Amygdala (tissue), 56 donors: ENCODE measurements at regions not wholly inside any gene's neighbourhood (a gene's known extent, or its start where the extent isn't known, plus 50 kb on each side); places are given as distances from the start of the nearest gene placed in this dataset.

Source experiments
- DNase-seq, 56 donors: peaks; one replicate each; lab custom pipeline; 2025; lab: John Stamatoyannopoulos, UW

DNA sequence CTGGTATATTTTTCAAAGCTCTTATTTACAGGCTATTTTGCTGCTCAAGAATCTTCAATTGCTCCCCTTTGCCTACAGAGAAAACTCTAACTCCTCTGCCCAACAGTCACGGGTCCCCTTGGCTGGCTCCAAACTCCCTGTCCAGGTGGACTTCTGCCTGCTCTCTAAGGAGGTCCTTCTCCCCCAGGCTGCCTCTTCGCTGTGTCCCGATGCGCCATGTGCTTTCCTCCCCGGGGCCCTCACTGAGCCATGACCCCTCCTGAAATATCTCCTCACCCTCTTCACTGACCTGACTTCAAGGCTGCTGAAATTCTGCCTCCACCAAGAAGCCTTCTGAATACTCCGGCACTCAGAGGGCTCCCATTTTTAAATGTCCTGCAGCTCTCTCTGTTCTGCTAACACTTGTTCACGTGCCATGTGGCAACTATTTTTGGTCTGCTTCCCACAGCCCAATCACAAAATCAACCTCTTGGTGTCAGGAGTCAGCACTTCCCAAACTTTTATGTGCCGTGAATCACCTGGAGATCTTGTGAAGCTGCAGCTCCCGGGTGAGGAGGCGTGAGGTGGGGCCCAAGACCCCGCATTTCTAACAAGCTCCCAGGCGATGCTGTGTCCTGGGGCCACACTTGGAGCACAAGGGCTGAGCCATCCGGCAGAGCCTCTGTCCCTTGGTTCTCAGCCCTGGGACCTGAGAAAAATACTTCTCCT lies 85.7 kb upstream of the COL13A1 start:
- DNase-seq = no peak

DNA sequence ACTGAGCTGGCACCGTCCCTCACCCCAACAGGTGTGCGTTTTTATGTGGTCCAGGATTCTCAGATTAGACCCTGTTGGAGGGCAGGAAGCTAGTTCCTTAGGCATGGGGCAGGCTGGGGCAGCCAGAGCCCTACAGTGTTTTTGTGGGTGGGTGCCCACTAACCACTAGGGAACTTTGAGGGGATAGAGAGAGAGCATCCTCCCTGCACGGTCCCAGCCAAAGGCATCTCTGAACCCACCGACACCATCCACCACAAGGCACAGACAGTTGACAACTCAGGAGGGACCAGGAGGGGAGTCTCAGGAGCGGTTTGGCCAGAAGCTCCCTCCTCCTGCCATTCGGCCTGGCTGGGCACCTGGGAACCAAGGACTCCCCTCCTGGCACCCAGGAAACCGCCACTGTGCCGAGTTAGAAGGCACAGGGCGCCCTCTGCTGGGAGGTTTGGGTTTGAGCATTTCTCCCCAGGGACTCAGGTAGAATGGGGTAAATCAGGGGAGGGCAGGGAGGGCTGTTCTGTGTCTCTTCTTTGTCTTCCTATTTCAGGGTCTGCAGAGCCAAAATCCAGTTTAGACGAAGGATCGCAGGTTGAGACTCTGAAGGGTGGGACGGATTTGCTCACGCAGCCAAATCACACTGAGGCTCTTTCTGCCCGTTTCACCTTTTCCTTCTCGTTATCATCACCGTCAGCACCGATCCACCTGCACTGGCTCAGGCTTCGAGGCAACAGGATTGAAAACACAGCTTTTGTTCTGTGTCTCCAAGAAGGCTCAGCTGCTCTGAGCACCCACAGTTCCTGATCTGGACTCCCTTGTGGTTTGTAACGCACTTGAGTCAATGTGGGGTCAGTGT lies 84.8 kb upstream of the COL13A1 start:
- DNase-seq = peak in 17 of 56 donors; percentile 5 to 53 (median 24)

DNA sequence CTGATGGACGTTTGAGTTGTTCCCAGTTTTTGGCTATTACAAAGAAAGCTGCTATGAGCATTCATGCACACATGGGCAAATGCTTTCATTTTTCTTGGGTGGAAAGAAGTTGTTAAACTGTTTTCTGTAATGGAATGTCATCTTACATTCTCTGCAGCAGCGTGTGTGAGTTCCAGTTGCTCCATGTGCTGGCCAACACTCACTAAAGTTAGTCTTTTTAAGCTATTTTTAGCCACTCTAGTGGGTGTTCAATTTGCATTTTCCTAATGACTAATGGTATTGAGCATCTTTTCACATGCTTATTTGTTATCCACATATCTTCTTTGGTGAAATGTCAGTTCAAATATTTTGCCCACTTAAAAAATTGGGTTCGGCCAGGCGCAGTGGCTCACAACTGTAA lies 82.8 kb upstream of the COL13A1 start:
- no peak for DNase-seq

DNA sequence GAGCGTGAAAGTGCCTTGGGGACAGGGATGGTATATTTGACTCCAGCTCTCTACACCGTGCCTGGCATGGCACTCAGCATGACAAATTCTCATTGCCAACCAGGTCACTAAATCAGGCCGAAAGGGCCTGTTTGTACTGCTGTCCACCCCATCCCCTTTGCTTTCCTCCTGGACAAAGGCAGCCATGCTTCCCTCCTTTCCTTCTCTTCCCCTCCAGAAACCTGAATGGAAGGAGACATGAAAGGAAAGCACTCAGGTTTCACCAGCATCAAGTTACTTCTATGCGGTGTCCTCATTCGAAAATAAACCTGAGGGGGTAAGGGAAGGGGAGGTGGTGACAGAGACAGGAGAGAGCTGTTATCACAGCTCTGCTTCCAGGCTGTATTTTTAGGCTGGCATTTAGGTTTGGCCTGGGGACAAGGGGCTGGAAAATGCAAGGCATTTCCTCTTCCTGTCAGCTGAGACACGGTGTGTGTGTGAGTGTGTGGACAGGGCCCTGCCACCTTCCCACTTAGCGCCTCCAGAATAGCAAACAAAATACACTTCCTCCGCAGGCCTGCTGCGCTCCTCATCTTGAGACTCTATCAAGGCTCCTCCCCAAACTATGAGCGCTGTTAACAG lies 79.9 kb upstream of the COL13A1 start:
- peak in 2 of 56 donors; percentile 6 to 28 for DNase-seq

DNA sequence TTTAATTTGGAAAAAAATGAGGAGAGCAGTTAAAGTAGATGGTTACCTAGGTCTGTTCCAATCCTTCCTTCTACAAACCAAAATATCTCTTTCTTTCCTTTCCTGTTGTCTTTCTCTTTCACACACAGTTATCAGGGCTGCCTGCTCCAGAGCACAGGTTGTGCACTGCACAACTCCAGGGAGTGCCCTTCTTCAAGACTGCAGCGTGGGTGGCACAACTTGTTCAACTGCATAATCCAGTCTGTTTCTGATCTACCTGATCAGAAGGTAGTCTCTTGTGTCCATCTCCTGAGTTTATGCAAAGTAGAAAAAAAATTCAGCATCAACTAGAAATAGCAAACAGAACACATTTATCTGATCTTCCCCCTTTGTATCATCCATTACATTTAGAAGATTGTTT lies 78.1 kb upstream of the COL13A1 start:
- no peak for DNase-seq

DNA sequence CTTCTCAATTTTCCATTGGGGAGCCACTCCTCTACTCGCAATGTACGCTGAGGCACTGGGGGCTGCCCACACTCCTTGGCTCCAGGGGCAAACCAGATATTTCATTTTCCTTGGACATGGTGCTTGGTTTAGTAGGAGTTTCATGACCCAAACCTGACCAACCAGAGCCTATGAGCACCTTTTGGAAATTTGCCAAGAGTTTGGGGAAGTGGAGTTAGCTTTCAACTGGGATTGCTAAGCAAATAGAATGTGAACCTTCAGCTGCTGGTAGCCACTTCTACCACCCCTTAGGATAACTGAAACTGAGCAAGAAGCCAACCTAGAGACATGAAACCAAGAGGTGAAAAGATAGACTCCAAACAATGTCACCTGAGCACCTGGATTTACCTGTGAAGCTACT lies 74.9 kb upstream of the COL13A1 start:
- no peak for DNase-seq

DNA sequence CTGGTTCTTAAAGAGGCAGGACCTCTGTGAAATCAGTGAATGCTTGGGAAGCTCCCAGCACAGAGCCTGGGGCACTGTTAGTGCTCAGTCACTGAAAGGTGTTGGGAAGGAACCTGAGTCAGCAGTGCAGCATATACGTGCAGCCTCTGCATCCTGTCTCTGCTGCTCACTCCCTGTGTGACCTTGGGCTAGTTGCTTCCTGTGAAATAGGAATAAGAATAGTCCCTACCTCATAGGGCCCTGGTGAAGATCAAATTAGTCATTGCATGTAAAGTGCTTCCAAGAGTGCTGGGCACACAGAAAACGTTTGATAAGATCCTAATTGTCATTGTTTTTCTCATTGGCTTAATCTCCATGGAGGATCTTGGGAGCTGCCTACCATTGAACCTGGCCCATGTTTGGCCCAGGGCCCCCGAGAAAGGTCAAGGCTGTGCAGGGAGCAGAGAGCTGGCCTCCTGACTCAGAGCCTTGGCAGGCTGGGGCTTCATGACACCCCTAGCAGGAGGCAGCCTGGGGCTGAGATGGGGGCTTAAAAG lies 73.3 kb upstream of the COL13A1 start:
- DNase-seq = no peak

DNA sequence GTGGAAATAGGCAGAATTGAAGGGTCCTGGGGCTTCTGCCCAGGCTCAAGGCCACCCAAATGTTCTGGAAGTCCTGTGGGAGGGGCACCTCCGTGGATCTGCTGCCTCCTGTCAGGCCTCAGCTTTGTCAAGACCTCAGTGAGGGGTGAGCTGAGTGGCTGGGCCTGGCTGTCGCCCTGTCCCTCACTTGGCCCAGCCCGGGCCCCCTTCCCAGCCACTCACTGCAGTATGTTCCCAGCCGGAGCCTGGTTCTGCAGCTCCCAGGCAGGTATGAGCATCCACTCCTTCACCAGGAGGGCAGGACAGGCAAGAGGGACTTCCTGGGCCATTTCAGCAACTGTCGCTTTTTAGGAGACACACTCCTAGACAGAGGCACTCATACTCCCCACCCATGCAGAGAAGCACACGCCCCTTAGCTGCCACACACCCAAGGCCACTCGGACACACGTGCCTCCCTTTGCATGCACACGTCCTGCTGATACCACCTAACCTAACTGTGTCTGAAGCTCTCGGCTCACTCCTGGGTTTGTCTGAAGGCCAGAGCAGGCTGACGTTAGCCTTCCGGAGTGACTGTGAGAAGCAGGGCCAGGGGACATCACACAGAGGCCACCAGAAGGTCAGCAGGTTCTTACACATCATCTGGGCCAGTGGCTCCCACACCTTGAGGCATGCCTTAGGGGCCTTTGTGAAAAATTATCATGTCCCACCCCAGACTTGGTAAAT lies 72.2 kb upstream of the COL13A1 start:
- no peak for DNase-seq

DNA sequence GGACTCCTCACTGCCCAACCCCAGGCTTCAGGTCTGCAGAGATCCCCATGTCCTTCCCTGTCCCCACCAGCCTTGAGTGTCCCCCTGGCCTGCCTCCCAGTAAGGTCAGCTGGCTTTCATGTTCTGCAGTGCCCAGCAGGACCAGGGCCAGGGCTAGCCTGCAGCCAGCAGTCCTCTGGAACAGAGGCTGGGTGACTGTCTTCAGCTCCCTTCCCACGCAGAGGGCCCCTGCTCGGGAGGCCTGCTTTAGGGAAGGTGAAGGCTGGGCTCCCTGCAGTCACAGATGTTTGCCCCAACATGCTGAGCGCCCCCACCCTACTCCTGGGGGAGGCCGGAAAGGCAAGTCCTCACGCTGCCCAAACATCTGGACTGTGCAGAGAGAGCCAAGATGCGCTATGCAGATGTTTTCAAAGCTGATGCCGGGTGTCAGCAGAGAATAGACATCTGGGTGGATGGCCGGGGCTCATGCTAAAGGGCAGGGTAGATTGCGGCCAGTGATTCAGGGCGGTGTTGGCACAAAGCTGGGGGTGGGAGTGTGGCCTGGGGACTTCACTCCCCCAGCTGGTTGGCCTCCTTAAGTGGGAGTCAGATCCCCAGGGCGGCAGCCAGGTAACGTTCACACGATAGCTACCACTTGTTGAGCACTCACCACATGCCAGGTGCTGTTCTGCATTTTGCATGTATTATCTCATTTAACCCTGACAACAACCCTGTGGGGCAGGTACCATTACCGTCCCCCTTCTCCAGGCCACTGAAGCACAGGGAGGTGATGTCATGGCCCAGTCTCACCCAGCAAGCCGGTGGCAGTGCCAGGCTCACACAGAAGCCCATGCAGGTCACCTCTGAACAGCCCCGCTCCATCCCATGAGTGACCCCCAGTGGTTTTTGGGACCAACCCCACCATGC lies 71.2 kb upstream of the COL13A1 start:
- DNase-seq = peak in 16 of 56 donors; percentile 6 to 66 (median 29)

DNA sequence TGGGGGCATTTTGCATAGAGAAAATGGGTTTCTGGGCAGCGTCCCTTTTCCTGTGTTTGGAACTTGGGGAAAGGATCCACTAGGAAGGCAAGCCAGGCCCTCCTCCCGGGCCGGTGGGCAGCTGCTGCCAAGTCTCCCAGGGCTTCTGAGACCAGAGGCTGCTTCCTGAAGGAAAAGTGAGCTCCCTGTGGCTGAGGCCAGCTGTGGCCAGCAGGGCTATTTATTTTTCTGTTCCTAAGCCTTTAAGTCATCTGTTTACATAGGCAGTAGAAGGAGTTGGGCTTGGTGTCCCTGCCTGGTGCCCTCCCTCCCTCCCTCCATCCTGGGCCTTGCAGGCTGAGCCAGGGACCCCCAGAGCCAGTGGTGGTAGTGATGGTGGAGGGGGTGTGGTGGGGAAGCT lies 70.5 kb upstream of the COL13A1 start:
- peak in 1 of 56 donors; percentile 16 for DNase-seq

DNA sequence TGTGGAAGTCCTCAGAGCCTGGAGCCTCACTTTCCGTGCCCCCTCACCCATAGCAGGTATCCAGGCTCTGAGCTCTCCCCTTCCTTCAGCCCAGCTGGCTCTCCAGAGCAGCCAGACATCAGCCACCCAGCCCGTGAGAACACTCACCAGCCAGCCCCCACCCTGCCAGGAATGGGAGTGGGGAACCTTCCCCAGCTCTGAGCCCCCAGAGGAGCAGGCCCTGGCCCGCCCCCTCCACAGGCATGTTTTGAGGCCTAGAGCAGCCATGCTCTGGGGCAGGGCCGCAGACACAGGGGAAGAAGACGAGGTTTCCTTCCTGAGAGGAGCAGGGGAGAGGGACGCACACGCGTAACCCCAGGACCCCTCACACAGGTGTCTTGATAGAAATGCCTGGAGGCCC lies 70.0 kb upstream of the COL13A1 start:
- DNase-seq = no peak

DNA sequence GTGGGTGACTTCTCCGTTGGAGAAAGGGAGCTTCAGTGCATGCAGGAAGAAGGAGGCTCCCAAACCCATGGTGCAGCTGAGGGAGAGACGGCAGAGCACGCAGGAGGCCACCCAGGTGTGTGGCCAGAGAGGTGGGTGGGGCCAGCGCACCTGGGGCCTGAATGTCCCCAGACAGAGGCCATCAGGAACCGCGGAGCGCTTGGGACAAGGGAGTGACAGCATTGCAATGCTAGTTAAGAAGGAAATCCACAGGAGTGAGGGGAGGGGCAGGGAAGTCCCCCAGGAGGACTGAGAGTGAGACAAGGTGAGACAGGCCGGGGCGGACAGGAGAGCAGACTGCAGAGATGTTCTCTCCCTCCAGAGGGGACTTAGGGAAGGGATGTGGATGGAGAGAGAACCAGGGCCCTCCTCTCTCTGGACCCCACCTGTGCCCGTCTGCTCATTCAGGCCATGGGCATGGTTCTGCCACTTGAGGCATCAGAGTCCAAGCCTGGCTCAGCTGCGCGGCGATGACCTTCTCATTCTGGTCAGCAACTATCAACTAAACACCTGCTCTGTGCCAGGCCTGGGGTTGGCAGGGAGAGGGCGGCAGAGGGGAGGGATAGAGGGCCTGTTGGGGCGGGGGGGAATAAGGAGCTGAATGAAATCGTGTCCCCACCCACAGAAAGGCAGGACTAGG lies 69.4 kb upstream of the COL13A1 start:
- no peak for DNase-seq

DNA sequence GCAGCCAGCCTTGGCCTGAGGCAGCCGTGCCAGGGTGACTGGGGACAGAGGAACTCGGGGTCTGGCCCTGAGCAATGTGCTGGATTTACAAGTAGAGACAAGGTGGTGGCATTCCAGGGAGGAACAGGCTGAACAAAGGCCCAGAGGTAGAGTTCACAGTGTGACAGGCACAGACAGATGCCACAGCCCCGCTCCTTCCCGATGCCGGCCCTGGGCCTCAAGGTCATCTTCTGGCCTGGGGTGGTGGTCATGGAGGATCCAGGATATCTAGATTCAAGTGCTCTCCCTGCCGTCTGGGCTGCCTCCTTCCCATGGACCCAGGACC lies 68.9 kb upstream of the COL13A1 start:
- no peak for DNase-seq

DNA sequence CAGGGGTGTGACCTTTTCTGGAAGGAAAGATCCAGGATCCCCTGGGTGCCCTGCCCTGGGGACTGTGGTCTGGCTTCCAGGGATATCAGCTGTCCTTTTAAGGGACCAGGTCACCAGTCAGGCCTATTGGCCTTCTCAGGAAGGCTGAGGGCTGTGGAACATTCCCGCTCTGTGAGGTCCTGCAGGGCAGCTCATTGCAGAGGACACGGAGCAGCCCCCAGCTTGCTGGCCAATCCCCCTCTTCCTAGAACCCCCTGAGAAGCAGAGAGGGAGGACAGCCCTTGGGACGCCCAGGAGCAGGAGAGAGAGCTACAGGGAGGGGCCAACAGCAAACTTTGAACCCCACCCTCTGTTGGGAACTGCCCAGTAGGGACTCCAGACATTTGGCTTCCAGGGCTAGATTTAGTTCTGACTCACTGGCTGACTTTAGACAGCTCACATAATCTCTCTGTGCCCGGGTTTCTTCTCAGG lies 67.9 kb upstream of the COL13A1 start:
- DNase-seq = no peak

DNA sequence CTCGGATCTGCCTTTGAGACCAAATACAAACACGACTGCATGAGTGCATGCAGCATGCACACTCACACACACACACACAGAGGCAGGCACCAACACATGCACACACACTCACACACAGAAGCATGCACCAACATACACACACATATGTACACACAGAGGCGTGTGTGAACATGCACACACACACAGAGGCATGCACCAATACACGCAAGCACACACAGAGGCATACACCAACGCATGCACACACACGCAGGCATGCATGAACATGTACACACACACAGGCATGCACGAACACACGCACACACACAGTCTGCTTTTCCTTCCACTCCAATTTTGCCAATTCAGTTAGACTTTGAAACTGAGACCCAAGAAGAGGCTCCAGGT lies 67.3 kb upstream of the COL13A1 start:
- no peak for DNase-seq

DNA sequence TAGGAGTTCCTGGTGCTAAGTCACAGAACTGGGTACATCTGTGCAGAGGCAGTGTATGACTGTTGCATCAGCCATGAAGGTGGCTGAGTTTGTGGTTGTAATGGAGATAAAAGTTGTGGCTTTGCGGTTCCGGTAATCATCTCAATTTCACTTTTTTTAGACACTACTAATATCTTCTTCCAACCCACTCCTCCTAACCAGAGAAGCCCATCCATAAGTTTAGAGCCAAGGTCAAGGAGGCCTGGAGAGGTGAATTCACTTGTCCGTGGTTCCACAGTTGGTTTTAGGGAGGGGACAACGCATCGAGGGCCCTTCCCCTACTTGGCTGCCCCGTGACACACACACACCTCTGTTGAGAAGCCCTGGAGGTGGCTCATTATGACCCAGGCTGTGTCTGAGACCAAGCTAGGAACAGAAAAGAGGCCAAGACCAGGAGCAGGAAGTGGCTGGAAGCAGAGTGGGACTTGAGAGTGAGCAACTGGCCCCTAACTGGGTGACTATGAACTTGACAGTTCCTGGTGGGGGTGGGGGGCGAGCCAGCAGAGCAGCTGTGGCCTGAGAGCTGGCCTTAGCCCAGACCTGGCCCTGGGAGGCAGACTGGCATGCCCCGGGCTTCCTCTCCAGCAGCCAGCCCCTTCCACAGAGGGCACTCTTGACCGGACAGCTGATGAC lies 66.8 kb upstream of the COL13A1 start:
- DNase-seq = no peak

DNA sequence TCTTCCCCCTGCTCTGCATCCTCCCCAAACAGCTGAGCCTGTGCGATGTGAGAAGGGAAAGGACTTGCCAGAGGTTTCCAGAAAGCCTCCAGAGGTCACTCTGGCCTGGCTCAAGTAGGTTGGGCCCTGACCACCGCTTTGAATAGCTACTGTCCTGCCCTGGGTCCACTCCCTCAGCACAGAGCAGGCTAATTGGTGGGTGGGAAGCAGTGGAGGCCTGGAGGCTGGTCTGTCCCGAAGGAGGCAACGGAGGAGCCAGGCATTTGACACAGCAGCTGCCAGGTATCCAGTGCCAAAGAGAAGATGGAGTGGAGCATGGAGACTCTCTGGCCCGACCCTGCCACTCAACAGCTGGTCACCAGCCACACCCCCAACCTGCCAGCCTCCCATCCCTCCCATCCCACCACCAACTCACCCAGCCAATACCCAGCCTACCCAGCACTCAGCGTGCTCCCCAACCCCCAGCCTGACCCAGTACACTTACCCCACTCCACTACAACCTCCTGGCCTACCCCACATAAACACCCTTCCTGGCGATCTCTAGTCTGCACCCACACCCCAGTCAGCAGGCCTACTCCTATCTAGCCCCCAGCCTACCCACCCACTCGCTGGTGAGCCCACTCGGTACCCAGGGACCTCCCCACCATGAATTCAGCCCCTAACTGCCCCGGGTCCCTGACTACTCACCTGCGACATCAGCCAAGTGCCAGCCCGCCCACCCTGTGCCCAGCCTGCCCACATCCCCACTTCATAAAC lies 64.6 kb upstream of the COL13A1 start:
- no peak for DNase-seq

DNA sequence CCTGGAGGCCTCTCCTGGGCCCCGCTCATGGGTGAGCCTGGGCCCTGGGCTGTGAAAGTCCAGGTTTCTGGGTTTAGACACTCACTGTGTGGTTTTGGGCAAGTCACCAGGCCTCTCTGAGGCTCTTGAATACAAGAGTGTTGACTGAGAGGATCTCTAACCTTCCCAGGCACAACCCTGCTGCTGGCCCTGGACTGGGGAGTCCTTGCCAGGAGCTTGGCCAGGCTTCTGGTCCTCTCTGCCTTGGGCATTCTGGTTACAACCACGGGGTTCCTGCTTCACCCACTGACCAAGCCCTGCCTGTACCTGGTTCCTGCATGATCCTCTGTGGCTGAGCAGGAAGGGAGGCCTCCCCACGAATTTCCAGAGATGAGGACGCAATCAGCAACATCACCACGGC lies 63.6 kb upstream of the COL13A1 start:
- peak in 2 of 56 donors; percentile 9 to 17 for DNase-seq
